ENCODE measurements at regions not wholly inside any gene's neighbourhood (a gene's known extent, or its start where the extent isn't known, plus 50 kb on each side); places are given as distances from the start of the nearest gene placed in this dataset.
A peak's percentile ranks its signal among the peaks of the same experiment; 100 is the strongest.

DNA sequence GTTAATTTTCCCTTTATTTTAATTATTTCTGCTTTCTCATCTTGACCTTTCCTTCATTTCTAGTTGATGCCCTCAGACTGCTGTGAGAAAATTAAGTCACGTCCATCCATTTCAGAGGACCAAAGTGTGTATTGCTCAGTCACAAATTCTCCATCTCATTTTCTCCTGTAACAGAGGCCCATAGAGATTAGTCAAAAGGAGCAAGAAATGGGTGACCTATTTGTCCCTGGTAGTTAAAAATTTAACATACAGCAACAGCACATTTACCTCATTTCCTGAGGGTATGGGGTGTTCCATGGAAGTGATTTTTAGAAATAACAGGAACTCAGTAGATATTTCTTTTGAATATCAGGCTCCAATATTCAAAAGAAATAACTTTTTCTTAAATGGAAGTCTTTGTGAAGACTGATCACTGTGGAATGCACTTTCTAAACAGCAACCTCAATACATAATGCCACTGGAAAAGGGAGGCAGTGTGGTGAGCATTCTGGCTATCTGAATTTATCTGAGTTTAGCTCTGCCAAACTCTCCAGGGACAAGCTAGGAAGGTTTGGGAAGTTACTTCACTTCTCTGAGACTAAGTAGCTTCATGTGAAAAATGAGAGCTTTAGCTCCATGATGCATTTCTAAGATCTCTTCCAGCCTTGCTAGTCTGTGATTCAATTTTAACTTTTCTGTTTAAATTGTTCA lies 808.2 kb downstream of the SQOR start:
- DNase-seq, result peak; percentile 79

GRCh38 chr15:46450112-46450809 lies 815.4 kb downstream of the SQOR start:
- DNase-seq, result peak; percentile 1

DNA sequence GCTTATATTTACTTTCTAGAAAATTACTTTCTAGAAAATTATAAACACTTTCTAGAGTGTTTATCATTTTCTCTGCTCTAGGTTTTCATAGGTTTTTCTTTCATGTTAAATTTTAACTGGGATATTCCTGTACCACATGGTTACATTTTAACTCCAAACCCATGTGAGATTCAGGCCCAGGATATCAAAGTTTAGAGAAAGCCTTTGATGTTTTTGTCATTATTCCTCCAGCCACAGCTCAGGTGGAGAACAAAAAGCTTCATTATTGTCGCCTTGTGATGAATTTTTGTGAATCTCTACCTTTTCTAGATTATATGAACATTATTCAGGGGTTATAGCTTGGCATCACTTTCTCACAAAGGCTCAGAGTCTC lies 816.0 kb downstream of the SQOR start:
- no peak for DNase-seq

DNA sequence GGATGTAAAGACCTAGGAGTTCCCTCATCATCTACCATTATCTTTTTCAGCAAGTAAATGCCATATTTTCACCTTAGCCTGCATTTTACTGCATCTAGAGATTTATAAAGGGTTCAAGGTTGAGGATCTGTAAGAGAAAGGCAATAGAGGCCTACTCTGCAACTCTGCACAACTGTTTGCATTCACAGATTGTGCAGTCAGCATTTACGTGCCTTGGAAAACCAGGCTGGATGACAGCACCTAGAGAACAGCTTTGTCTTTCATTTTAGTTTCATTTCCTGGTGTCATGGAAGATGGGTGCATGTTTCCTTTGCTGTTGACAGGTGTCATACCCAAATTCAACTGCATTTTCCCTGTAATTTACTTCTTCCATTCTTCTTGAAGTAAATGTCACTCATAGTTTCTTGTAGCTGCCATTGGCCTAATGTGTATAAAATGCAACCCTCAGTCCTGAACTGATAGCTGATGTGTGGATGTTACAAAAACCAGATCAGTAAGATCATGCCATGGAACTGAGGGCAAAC lies 817.5 kb downstream of the SQOR start:
- no peak for DNase-seq

DNA sequence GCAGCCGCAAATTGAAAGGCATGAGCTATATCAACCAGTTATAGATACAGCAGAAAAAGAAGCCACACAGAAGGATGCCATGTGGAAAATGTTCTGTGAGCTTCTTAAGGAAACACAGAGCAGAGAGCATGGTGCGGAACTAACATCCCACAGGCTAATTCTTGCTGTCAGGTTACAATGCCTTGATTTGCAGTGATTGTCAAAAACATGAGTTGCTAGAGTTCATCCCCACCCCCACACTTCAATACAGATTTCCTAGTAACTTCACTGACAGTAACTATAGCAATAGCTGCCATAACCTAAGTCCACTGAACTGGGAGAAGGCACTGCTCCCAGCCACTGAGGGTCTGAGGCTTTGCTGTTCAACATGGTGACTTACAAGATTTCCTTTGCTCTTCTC lies 821.6 kb downstream of the SQOR start:
- no peak for DNase-seq

GRCh38 chr15:46460431-46461094 lies 825.7 kb downstream of the SQOR start:
- peak; percentile 1 for DNase-seq

- peak; percentile 15 for DNase-seq
Observed at GRCh38 chr15:46461416-46461815, 826.6 kb downstream of the SQOR start.

DNA sequence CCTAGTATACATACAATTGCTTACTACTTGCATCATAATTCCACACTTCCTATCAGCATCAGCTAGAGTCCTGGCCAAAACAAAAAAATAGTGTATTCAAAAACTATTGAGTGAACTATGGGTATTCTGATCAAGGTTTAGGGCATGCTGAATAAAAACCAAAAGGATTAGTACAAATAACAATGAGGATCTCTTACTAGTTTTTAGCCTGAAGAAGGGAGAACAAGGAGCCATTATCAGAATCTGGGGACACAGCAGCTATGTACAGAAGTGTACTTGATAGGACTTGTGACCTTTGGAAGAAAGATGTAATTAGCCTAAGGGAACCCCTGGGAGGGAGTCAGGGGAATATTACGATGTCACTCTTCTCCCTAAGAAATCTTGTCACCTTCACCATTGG lies 832.2 kb downstream of the SQOR start:
- DNase-seq, result no peak

DNA sequence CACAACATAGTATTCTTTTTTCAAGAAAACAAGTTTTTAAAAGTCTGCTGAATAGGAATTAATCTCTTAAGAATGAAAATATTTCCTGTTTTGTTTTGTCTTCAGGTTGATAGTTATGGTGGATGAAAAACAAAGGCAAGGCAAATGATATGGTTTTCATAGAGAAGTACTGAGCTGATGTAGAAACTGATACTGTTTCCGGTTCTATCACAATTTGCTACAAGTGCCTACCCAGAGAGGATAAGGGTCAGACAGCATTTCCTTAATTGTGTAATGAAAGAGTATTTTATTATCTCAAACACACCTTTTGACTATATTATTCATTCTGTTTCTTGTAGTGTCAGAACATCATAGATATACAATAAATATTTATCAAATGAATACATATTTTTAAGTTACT lies 836.3 kb downstream of the SQOR start:
- no peak for DNase-seq

- no peak for DNase-seq
Observed at GRCh38 chr15:46489276-46489675, 854.4 kb downstream of the SQOR start.

GRCh38 chr15:46496491-46497115 lies 861.8 kb downstream of the SQOR start:
- no peak for DNase-seq

- DNase-seq, result no peak
Observed at GRCh38 chr15:46502667-46503066, 867.8 kb downstream of the SQOR start.

DNA sequence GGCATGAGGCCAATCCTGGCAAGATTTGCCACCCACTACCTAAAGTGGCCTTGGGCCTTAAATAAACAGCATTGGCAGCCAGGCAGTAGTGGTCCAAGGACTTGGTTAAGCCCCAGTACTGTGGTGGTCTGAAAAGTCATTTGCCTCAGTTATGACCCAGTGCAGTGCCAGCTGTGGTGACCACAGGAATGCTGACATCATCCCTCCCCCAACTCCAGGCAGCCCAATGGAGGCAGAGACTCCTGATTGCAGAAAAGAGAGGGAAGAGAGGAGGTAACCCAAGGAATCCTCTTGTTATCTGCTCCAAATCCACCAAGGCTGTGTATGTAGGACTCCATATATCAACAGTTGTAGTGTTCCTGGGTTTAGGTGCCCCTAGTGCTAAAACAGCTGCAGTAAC lies 883.6 kb downstream of the SQOR start:
- no peak for DNase-seq

GRCh38 chr15:46523701-46524100 lies 888.9 kb downstream of the SQOR start:
- no peak for DNase-seq

GRCh38 chr15:46525984-46526725 lies 891.3 kb downstream of the SQOR start:
- DNase-seq, result no peak

DNA sequence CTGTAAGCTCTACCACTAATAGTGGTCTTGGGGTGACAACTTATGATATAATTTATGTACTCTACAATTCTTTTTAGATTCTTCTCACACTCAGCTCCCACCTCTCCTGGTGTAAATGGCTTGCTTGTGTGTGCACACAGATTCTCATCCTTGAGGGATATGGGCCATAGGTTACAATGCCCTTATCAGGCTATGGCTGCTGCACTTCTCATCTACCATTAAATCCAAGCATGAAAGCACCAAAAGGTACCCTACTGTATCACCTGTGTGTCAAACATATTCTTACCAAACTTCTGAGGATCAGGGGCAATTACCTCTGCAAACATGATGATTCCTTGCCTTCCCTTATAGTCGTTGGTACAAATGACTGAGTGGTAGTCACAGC lies 891.9 kb downstream of the SQOR start:
- DNase-seq, result no peak

DNA sequence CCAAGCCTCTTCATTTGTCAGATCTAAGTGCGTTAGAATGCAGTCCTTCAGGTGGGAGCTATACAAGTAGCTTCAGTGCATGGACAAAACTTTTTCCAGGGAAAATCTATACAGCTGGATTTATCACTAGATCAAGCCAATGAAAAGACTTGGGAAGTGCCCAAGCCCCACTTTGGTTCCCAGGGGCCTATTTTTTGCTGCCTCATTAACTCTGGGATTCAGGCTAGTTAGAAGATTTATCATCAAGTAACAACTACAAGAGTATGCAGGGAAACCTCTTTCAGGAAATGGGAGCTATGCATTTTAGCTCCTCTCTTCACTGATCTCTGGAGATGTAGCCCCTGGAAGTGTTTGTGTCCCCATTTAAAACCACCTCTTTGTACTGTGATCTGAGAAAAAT lies 908.8 kb downstream of the SQOR start:
- no peak for DNase-seq

GRCh38 chr15:46548989-46549388 lies 914.2 kb downstream of the SQOR start:
- DNase-seq, result no peak

GRCh38 chr15:46552316-46552715 lies 917.5 kb downstream of the SQOR start:
- DNase-seq, result no peak

- DNase-seq, result no peak
Observed at GRCh38 chr15:46555547-46555946, 920.7 kb downstream of the SQOR start.

DNA sequence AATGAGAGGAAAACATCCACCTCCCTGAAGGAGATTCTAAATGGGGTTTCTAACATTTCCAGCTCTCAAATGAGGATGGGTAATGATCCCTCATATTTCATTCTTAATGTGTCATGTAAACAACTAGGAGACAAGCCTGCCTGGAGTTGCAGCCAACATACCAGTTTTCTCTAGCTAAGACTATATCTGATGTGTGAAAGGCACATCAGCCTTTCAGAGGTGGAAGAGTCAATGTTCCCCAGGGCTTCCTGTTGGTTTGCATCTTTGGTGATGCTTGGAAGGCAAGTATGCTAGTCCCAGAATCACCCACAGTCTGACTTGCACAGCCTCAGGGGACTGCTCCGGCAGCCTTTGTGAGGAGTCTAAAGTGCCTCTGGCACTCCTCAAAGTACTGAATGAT lies 921.2 kb downstream of the SQOR start:
- no peak for DNase-seq

- no peak for DNase-seq
Observed at GRCh38 chr15:46556559-46557379, 921.9 kb downstream of the SQOR start.
